H1 (cell line): ENCODE measurements at regions not wholly inside any gene's neighbourhood (a gene's known extent, or its start where the extent isn't known, plus 50 kb on each side); places are given as distances from the start of the nearest gene placed in this dataset.

Experiments used
- CTCF ChIA-PET: fragments of 300-600 bp; sonication (Branson Sonifier 250); formaldehyde crosslinking; loops from one replicate; lab custom pipeline; 2021; ENCODE audit not compliant: partially characterized antibody; lab: Charles Lee
- POLR2A ChIA-PET: fragments of 300-600 bp; sonication (Branson Sonifier 250); formaldehyde crosslinking; loops from one replicate; lab custom pipeline; 2021; ENCODE audit warnings: inconsistent platforms; ENCODE audit not compliant: partially characterized antibody; lab: Charles Lee
- DNase-seq, 2 experiments: peaks; one replicate each; pipeline versions ENCODE4 v3.0.0 to v3.0.0-alpha.2; 2010 to 2022; ENCODE audit warnings: low spot score in 2 of 2, low read depth in 1 of 2, mixed read lengths in 1 of 2
- FAIRE-seq: peaks from 2 replicates; lab custom pipeline; 2011; peaks lifted over from hg19 to GRCh38; lab: Jason Lieb, UNC
- H2AFZ ChIP-seq: 2 replicates; pipeline ENCODE4 v1.8.1; 2012; ENCODE audit warnings: low read length, inconsistent platforms
- H2AK5ac ChIP-seq: 2 replicates; pipeline ENCODE4 v1.6.1; 2013; ENCODE audit warnings: low read depth, low read length
- H2BK120ac ChIP-seq: replicated peaks from 2 replicates; pipeline ENCODE3; 2013; ENCODE audit warnings: low read depth, low read length, inconsistent platforms
- H2BK12ac ChIP-seq: 2 replicates; pipeline ENCODE4 v1.6.1; 2013; ENCODE audit warnings: low read depth, low read length
- H2BK15ac ChIP-seq: 2 replicates; pipeline ENCODE4 v1.6.1; 2013; ENCODE audit warnings: low read length
- H2BK20ac ChIP-seq: 2 replicates; pipeline ENCODE4 v1.6.1; 2013; ENCODE audit warnings: low read length
- H2BK5ac ChIP-seq: 2 replicates; pipeline ENCODE4 v1.6.1; 2013; ENCODE audit warnings: low read depth, low read length
- H3K14ac ChIP-seq: 2 replicates; pipeline ENCODE4 v1.6.1; 2013; ENCODE audit warnings: inconsistent platforms; ENCODE audit not compliant: insufficient read length
- H3K18ac ChIP-seq: 2 replicates; pipeline ENCODE4 v1.6.1; 2013; ENCODE audit warnings: low read length; ENCODE audit errors: extremely low read depth
- H3K23ac ChIP-seq: 2 replicates; pipeline ENCODE4 v1.6.1; 2013; ENCODE audit warnings: inconsistent platforms; ENCODE audit not compliant: insufficient read length
- H3K23me2 ChIP-seq: 2 replicates; pipeline ENCODE4 v1.6.1; 2013; ENCODE audit warnings: low read depth, low read length
- H3K27ac ChIP-seq: 2 replicates; pipeline ENCODE4 v1.6.1; 2011; ENCODE audit warnings: low read depth, low read length, inconsistent platforms
- H3K27me3 ChIP-seq, 4 experiments: replicated peaks in 1 of 4; 1 replicate in 1 of 4; 2 replicates in 3 of 4; pipeline versions ENCODE4 v1.6.1 to v1.8.1; 2011 to 2013; ENCODE audit warnings: low read length in 3 of 4, mild to moderate bottlenecking in 3 of 4, inconsistent platforms in 2 of 4, mixed read lengths in 2 of 4, moderate library complexity in 1 of 4; ENCODE audit not compliant: control insufficient read depth in 3 of 4, insufficient read depth in 3 of 4; ENCODE audit errors: extremely low read depth in 1 of 4
- H3K36me3 ChIP-seq, 4 experiments: 2 replicates each; pipeline versions ENCODE4 v1.6.1 to v1.8.1; 2011 to 2013; ENCODE audit warnings: mild to moderate bottlenecking in 4 of 4, low read length in 3 of 4, moderate library complexity in 2 of 4, control low read depth in 1 of 4, inconsistent platforms in 1 of 4; ENCODE audit not compliant: insufficient read depth in 4 of 4, control insufficient read depth in 2 of 4
- H3K4ac ChIP-seq: replicated peaks from 2 replicates; pipeline ENCODE3; 2013; ENCODE audit warnings: low read length, low read depth, mixed read lengths, inconsistent platforms; ENCODE audit not compliant: insufficient read length
- H3K4me1 ChIP-seq, 4 experiments: replicated peaks in 1 of 4; 1 replicate in 1 of 4; 2 replicates in 3 of 4; pipeline versions ENCODE4 v1.6.1 to v1.8.1; 2011 to 2013; ENCODE audit warnings: low read length in 3 of 4, inconsistent platforms in 2 of 4, mixed read lengths in 1 of 4; ENCODE audit not compliant: insufficient read depth in 4 of 4, control insufficient read depth in 3 of 4
- H3K4me2 ChIP-seq, 2 experiments: 2 replicates each; pipeline versions ENCODE4 v1.6.1 to v1.8.1; 2011 to 2013; ENCODE audit warnings: low read depth in 2 of 2, low read length in 2 of 2, control low read depth in 1 of 2, inconsistent platforms in 1 of 2, mild to moderate bottlenecking in 1 of 2; ENCODE audit not compliant: insufficient read depth in 1 of 2
- H3K4me3 ChIP-seq, 4 experiments: fragments of 200-600, 300-600 bp in 1 of 4; sonication (generic), shearing (Covaris generic), sonication (Bioruptor Twin) in 1 of 4; 2 replicates each; pipeline versions ENCODE4 v1.5.1 to v1.8.1; 2011 to 2016; ENCODE audit warnings: low read length in 4 of 4, low read depth in 3 of 4, control low read depth in 2 of 4, inconsistent platforms in 2 of 4, mild to moderate bottlenecking in 2 of 4, mixed read lengths in 1 of 4, moderate library complexity in 1 of 4; ENCODE audit not compliant: insufficient read depth in 2 of 4; ENCODE audit errors: extremely low read depth in 1 of 4
- H3K56ac ChIP-seq: replicated peaks from 2 replicates; pipeline ENCODE3; 2013; ENCODE audit warnings: low read depth, mild to moderate bottlenecking, mixed read lengths, low read length, inconsistent platforms; ENCODE audit not compliant: insufficient read length
- H3K79me1 ChIP-seq: 2 replicates; pipeline ENCODE4 v1.6.1; 2013; ENCODE audit warnings: low read depth, low read length, control low read depth
- H3K79me2 ChIP-seq, 2 experiments: 2 replicates each; pipeline versions ENCODE4 v1.6.1 to v1.8.1; 2012 to 2013; ENCODE audit warnings: low read length in 2 of 2, mild to moderate bottlenecking in 2 of 2, inconsistent platforms in 1 of 2; ENCODE audit not compliant: insufficient read depth in 2 of 2, control insufficient read depth in 1 of 2
- H3K9ac ChIP-seq, 4 experiments: replicated peaks in 1 of 4; 1 replicate in 1 of 4; 2 replicates in 3 of 4; pipeline versions ENCODE4 v1.6.1 to v1.8.1; 2011 to 2013; ENCODE audit warnings: low read depth in 3 of 4, low read length in 3 of 4, control low read depth in 2 of 4, mild to moderate bottlenecking in 2 of 4, moderate library complexity in 2 of 4, inconsistent platforms in 1 of 4; ENCODE audit errors: extremely low read depth in 1 of 4
- H3K9me3 ChIP-seq, 2 experiments: 2 replicates each; pipeline versions ENCODE4 v1.6.1 to v1.8.1; 2012 to 2013; ENCODE audit warnings: mild to moderate bottlenecking in 2 of 2, moderate library complexity in 2 of 2, control low read depth in 1 of 2, inconsistent platforms in 1 of 2, low read depth in 1 of 2, low read length in 1 of 2, mixed read lengths in 1 of 2; ENCODE audit not compliant: insufficient read depth in 2 of 2
- H4K20me1 ChIP-seq, 2 experiments: replicated peaks in 1 of 2; 2 replicates each; pipeline versions ENCODE3 to v1.8.1; 2011 to 2013; ENCODE audit warnings: inconsistent platforms in 2 of 2, low read length in 2 of 2, mild to moderate bottlenecking in 1 of 2; ENCODE audit not compliant: insufficient read depth in 2 of 2, control insufficient read depth in 1 of 2
- H4K5ac ChIP-seq: 2 replicates; pipeline ENCODE4 v1.6.1; 2013; ENCODE audit warnings: low read length, low read depth, mixed read lengths, inconsistent platforms; ENCODE audit not compliant: insufficient read length
- H4K8ac ChIP-seq: 2 replicates; pipeline ENCODE4 v1.8.0; 2013; ENCODE audit warnings: mild to moderate bottlenecking, moderate library complexity, low read length, inconsistent platforms; ENCODE audit not compliant: insufficient read depth; ENCODE audit errors: extremely low read depth
- H4K91ac ChIP-seq: replicated peaks from 2 replicates; pipeline ENCODE3; 2013; ENCODE audit warnings: low read length, mixed read lengths, inconsistent platforms; ENCODE audit not compliant: insufficient read length
- ASH2L ChIP-seq: fragments of 200-600, 300-600 bp; sonication (generic); IDR thresholded peaks from one replicate; pipeline ENCODE4 v1.7.1; 2017; ENCODE audit warnings: low read length
- BCL11A ChIP-seq, 2 experiments: IDR thresholded peaks; one replicate each; pipeline ENCODE4 v1.6.1; 2011; ENCODE audit warnings: low read depth in 2 of 2, low read length in 2 of 2, mild to moderate bottlenecking in 2 of 2
- CBX5 ChIP-seq: fragments of 300-800, 300-1000 bp; sonication (generic); IDR thresholded peaks from 2 replicates; pipeline ENCODE4 v1.7.1; 2016; ENCODE audit warnings: antibody characterized with exemption, low read length, low read depth
- CBX8 ChIP-seq: fragments of 300-800, 300-1000 bp; sonication (generic); IDR thresholded peaks from 2 replicates; pipeline ENCODE4 v1.7.1; 2016; ENCODE audit warnings: low read depth, low read length, borderline replicate concordance
- E2F6 ChIP-seq: IDR thresholded peaks from 2 replicates; pipeline ENCODE4 v1.6.1; 2012; ENCODE audit warnings: inconsistent platforms
- GTF2F1 ChIP-seq: IDR thresholded peaks from 2 replicates; pipeline ENCODE4 v1.6.1; 2012; ENCODE audit warnings: low read depth, low read length, improper control_type of control experiment, borderline replicate concordance
- HDAC6 ChIP-seq: IDR thresholded peaks from one replicate; pipeline ENCODE4 v1.7.1; 2012; ENCODE audit warnings: low read depth, mild to moderate bottlenecking, inconsistent platforms, low read length, moderate library complexity
- KDM5A ChIP-seq: fragments of 200-600 bp; IDR thresholded peaks from 2 replicates; pipeline ENCODE4 v1.7.1; 2012; ENCODE audit warnings: mild to moderate bottlenecking, low read length, inconsistent platforms, mixed read lengths
- POU5F1 ChIP-seq: IDR thresholded peaks from 2 replicates; pipeline ENCODE4 v1.6.1; 2011; ENCODE audit warnings: low read depth, mild to moderate bottlenecking, low read length, moderate library complexity
- RBBP5 ChIP-seq: IDR thresholded peaks from 2 replicates; pipeline ENCODE4 v1.7.1; 2012; ENCODE audit warnings: low read depth, mild to moderate bottlenecking, inconsistent platforms, low read length, moderate library complexity, borderline replicate concordance
- RNF2 ChIP-seq: fragments of 200-900, 300-1000 bp; sonication (generic); IDR thresholded peaks from 2 replicates; pipeline ENCODE4 v1.7.1; 2016; ENCODE audit warnings: borderline replicate concordance, low read depth, mild to moderate bottlenecking, antibody characterized with exemption, low read length; ENCODE audit not compliant: poor library complexity, severe bottlenecking; ENCODE audit errors: missing control alignments
- SAP30 ChIP-seq: fragments of 300-600 bp; sonication (generic); IDR thresholded peaks from 2 replicates; pipeline ENCODE4 v1.7.1; 2012; ENCODE audit warnings: low read length, moderate library complexity, mild to moderate bottlenecking, inconsistent platforms; ENCODE audit not compliant: insufficient read depth, insufficient replicate concordance
- SIX5 ChIP-seq: IDR thresholded peaks from 2 replicates; pipeline ENCODE4 v1.6.1; 2011; ENCODE audit warnings: mild to moderate bottlenecking, low read depth, low read length
- TAF7 ChIP-seq: optimal IDR thresholded peaks from 2 replicates; pipeline ENCODE3; 2011; ENCODE audit warnings: low read depth, mild to moderate bottlenecking, inconsistent platforms, low read length, moderate library complexity, borderline replicate concordance
- WGBS, 2 experiments: shearing (Covaris generic) in 1 of 2; methylation state at CpG; one replicate each; pipeline versions ENCODE4 v1.1.6 to v1.1.7; 2013 to 2015; ENCODE audit warnings: low lambda C conversion rate in 2 of 2, mixed read lengths in 2 of 2, inconsistent platforms in 1 of 2, low coverage in 1 of 2, missing lambda C conversion rate in 1 of 2; ENCODE audit not compliant: insufficient replicate concordance in 2 of 2, insufficient coverage in 1 of 2, insufficient read length in 1 of 2; ENCODE audit errors: extremely low coverage in 1 of 2, missing lambda C conversion rate in 1 of 2; 5-methylcytosine and 5-hydroxymethylcytosine counted together

- no peak for FAIRE-seq
- Histone ChIP-seq H3K36me3 (no peaks in the 10 kb centered on the region), H3K9ac (no peak overlapping the region), H3K56ac (no peak overlapping the region), H3K4me2 (no peak overlapping the region), H4K8ac (no peak overlapping the region), H3K23ac (no peak overlapping the region), H3K27me3 (no peaks in the 10 kb centered on the region), H3K27ac (no peak overlapping the region), H2BK120ac (no peak overlapping the region), H3K18ac (no peak overlapping the region), H3K4me3 (no peak overlapping the region), H2BK5ac (no peak overlapping the region), H2AK5ac (no peak overlapping the region), H2AFZ (no peak overlapping the region; the same call in 1 of the 2 replicates), H2BK20ac (no peak overlapping the region), H2BK12ac (no peak overlapping the region), H3K9me3 (no peaks in the 10 kb centered on the region), H3K4ac (no peak overlapping the region), H3K79me2 (no peaks in the 10 kb centered on the region), H3K79me1 (no peaks in the 10 kb centered on the region), H2BK15ac (no peak overlapping the region), H3K4me1 (no peaks in the 10 kb centered on the region), H3K14ac (no peak overlapping the region), H3K23me2 (no peaks in the 10 kb centered on the region), H4K91ac (no peak overlapping the region), H4K5ac (no peak overlapping the region), H4K20me1 (no peaks in the 10 kb centered on the region)
- CTCF ChIA-PET, result interaction anchor here (0.6 kb wide), 1 partner anchor 175 kb away, joined by 3 read pairs; no protein-coding TSS in a partner anchor
- POLR2A ChIA-PET, result no interaction called here
- DNase-seq, result no peak
- WGBS, 2 experiments, result 90% methylated on average over 2 of the region's 2 CpGs; no CpG with 5 or more reads in 1 of the 2 experiments
- TF ChIP-seq E2F6, result no peak
- TF ChIP-seq ASH2L, result no peak
- no peak for TF ChIP-seq SAP30
- TF ChIP-seq POU5F1, result no peak
- no peak for TF ChIP-seq RNF2
- no peak for TF ChIP-seq GTF2F1
- TF ChIP-seq HDAC6, result no peak
- no peak for TF ChIP-seq RBBP5
- no peak for TF ChIP-seq TAF7
- no peak for TF ChIP-seq CBX8
- TF ChIP-seq SIX5, result no peak
- TF ChIP-seq BCL11A (IDR thresholded peaks at IDR 0.05; ENCODE audit: low read depth in 2 of 2, low read length in 2 of 2), result no peak
- TF ChIP-seq KDM5A, result no peak
- no peak for TF ChIP-seq CBX5
Observed at GRCh38 chr4:129966175-129966574, 870.2 kb downstream of the C4orf33 start.
